Activated naive CD8-positive, alpha-beta T cell treated with anti-CD3 and anti-CD28 coated beads, Interleukin-2, amount 50 U/mL, for 24 hours (primary cell): ENCODE measurements at regions not wholly inside any gene's neighbourhood (a gene's known extent, or its start where the extent isn't known, plus 50 kb on each side); places are given as distances from the start of the nearest gene placed in this dataset.
"Not testable (repeated sequence)": the region's sequence is repeated elsewhere in the genome, so short reads cannot be mapped to it uniquely, and the experiment has no call there.

Experiments
- ATAC-seq: fragments of 150-1000 bp; cut with Tn5 transposase; one replicate; pipeline ENCODE4 v1.10.0; 2021
- DNase-seq: peaks from one replicate; pipeline ENCODE4 v3.0.0; 2021
- H3K27ac Mint-ChIP-seq: one replicate; pipeline ENCODE4 v1.8.0; 2021; ENCODE audit warnings: mild to moderate bottlenecking, mixed read lengths
- H3K27me3 Mint-ChIP-seq: one replicate; pipeline ENCODE4 v1.8.0; 2021; ENCODE audit warnings: mixed read lengths
- H3K36me3 Mint-ChIP-seq: one replicate; pipeline ENCODE4 v1.8.0; 2021; ENCODE audit warnings: low read depth, mixed read lengths
- H3K4me1 Mint-ChIP-seq: one replicate; pipeline ENCODE4 v1.8.0; 2021; ENCODE audit warnings: mixed read lengths
- H3K4me3 Mint-ChIP-seq: one replicate; pipeline ENCODE4 v1.8.0; 2021; ENCODE audit warnings: mild to moderate bottlenecking, moderate library complexity, mixed read lengths
- H3K9me3 Mint-ChIP-seq: one replicate; pipeline ENCODE4 v1.8.0; 2021; ENCODE audit warnings: mixed read lengths

GRCh38 chr4:127239902-127240763 lies 392.6 kb upstream of the INTU start:
- H3K36me3 Mint-ChIP-seq, result no peaks in the 10 kb centered on the region
- H3K27me3 Mint-ChIP-seq, result no peaks in the 10 kb centered on the region
- no peaks in the 10 kb centered on the region for H3K9me3 Mint-ChIP-seq
- H3K4me3 Mint-ChIP-seq, result no peak overlapping the region
- no peak overlapping the region for H3K27ac Mint-ChIP-seq
- DNase-seq, result no peak
- no peaks in the 10 kb centered on the region for H3K4me1 Mint-ChIP-seq
- no peak for ATAC-seq

- no peak for DNase-seq
- H3K9me3 Mint-ChIP-seq, result no peaks in the 10 kb centered on the region
- H3K27me3 Mint-ChIP-seq, result no peaks in the 10 kb centered on the region
- no peaks in the 10 kb centered on the region for H3K4me1 Mint-ChIP-seq
- no peaks in the 10 kb centered on the region for H3K36me3 Mint-ChIP-seq
- no peak overlapping the region for H3K4me3 Mint-ChIP-seq
- H3K27ac Mint-ChIP-seq, result no peak overlapping the region
- no peak for ATAC-seq
Observed at GRCh38 chr4:127240764-127241105, 392.0 kb upstream of the INTU start.

GRCh38 chr4:127244515-127244914 lies 388.2 kb upstream of the INTU start:
- Mint-ChIP-seq H3K27ac (no peak overlapping the region), H3K4me3 (no peak overlapping the region), H3K9me3 (no peaks in the 10 kb centered on the region), H3K36me3 (no peaks in the 10 kb centered on the region), H3K4me1 (no peaks in the 10 kb centered on the region), H3K27me3 (no peaks in the 10 kb centered on the region)
- no peak for DNase-seq
- no peak for ATAC-seq

DNA sequence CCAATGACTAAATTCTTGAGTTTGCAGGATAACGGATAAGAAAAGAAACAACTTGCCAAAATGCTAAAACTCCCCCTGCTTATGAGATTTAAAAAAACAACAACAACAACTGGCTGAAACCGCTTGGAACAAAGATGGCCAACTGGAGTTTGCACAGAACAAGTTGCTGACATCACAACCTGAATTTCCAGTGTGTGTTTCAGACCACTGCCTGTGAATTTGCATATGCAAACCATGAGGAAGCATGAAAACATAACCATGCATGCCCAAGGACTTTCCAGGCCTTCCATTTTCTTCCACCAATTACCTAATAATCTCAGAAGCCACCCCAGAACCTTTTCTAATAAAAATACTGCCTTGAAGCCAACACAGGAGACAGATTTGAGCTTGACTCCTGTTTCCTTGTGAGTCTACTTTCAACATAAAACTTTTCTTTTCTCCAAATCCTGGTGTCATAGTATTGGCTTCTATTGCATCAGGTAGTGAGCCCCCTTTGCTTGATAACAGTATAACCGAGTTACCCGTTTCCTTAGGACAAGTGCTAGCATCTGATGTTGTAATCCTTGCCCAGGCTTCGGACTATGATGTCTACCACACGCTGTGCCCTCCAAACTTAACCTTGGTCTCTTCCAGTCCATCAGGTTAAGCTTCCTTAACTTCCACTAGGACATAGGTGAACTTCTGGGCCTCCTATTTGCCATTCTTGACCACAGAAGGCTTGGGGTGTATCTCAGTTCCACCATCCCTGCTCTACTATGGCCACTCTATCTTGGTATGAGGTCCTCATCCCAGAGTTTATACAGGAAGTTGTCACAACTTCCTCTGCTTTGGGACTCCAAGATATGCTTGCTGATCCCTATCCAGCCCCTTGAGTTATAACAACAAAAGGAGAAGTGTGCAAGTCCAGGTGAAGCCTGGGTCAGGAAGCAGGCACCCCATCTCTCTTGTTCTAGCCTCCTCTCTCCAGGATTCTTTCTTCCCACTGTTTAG lies 385.5 kb upstream of the INTU start:
- H3K36me3 Mint-ChIP-seq, result no peaks in the 10 kb centered on the region
- H3K4me3 Mint-ChIP-seq, result no peak overlapping the region
- no peak overlapping the region for H3K27ac Mint-ChIP-seq
- no peaks in the 10 kb centered on the region for H3K9me3 Mint-ChIP-seq
- H3K27me3 Mint-ChIP-seq, result no peaks in the 10 kb centered on the region
- no peak for ATAC-seq
- DNase-seq, result no peak
- H3K4me1 Mint-ChIP-seq, result no peaks in the 10 kb centered on the region

DNA sequence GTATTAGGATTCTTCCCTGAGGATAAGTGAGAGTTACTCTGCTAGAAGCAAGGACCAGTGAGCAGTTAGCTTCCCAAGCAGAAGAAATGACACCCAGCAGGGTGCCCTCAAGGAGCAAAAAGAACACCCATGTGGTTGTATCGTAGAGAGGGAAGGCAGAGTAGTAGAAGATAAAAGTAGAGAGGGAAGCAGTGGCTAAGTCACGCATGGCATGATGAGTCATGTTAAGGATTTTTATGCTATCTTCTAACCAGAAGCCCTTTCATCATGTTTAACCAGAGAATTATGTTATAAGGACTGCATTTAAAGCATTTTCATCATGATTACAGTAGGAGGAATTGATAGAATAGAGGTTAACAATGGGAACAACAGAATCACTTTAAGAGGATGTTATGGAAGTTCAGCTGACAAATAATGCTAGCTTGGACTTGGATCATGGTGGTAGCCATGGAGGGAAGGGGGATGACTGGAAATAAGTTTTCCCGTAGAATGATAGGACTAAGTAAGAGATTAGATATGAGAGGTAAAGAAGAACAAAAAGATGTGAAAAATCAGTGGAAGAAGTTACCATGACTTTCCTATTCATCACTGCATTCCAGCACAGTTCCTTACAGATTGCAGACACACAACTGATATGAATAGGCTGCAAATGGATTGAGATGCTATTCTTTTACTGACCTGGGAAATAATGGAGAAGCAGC lies 383.5 kb upstream of the INTU start:
- no peak for ATAC-seq
- Mint-ChIP-seq H3K36me3 (no peaks in the 10 kb centered on the region), H3K4me1 (no peaks in the 10 kb centered on the region), H3K27ac (no peak overlapping the region), H3K4me3 (no peak overlapping the region), H3K27me3 (no peaks in the 10 kb centered on the region), H3K9me3 (peaks cover 4% of the 10 kb centered on the region)
- DNase-seq, result no peak

- Mint-ChIP-seq H3K9me3 (peaks cover 8% of the 10 kb centered on the region), H3K4me3 (no peak overlapping the region), H3K36me3 (no peaks in the 10 kb centered on the region), H3K27me3 (no peaks in the 10 kb centered on the region), H3K4me1 (no peaks in the 10 kb centered on the region), H3K27ac (no peak overlapping the region)
- no peak for DNase-seq
- ATAC-seq, result no peak
Observed at GRCh38 chr4:127249767-127250108, 383.0 kb upstream of the INTU start.

DNA sequence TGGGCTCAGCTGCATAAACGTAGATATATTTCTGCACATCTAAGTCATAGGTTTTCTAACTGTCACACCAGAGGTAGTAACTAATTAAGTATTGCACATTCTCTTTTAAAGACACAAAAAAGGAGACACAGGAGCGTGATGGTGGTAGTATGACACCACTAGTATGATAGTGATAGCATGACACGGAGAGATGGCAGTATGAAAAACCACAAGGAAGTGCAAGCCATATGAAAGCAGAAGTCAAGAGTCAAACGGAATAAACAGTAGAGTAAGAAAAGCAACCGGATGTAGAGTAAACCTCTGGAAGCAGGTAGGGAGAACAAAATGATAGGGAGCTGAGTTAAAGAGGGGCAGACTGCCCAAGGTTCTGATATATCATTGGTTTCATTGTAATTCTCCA lies 382.2 kb upstream of the INTU start:
- no peak for DNase-seq
- H3K27me3 Mint-ChIP-seq, result no peaks in the 10 kb centered on the region
- no peaks in the 10 kb centered on the region for H3K36me3 Mint-ChIP-seq
- no peak overlapping the region for H3K27ac Mint-ChIP-seq
- ATAC-seq, result no peak
- no peak overlapping the region for H3K4me3 Mint-ChIP-seq
- peaks cover 8% of the 10 kb centered on the region for H3K9me3 Mint-ChIP-seq
- H3K4me1 Mint-ChIP-seq, result no peaks in the 10 kb centered on the region

DNA sequence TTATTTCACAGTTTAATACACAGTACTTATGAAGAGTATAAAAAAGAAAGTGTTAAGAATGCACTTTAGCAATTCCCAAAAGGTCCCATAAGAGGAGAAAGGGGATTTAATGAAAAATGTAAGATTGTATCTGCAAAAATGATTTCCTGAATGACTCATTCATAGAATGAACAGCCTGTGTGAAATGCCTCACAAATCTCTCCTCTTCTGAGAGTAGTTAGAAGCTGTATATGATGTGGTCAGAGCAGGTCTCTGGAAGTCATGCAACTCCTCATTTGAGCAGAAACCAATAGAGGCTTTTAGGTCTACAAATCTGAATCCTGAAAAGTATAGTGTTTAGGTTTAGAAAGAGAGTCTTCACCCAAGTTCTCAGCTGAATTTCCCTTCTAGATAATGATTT lies 381.3 kb upstream of the INTU start:
- H3K27ac Mint-ChIP-seq, result no peak overlapping the region
- no peaks in the 10 kb centered on the region for H3K4me1 Mint-ChIP-seq
- ATAC-seq, result no peak
- H3K9me3 Mint-ChIP-seq, result peaks cover 8% of the 10 kb centered on the region
- no peak for DNase-seq
- H3K36me3 Mint-ChIP-seq, result no peaks in the 10 kb centered on the region
- H3K4me3 Mint-ChIP-seq, result no peak overlapping the region
- no peaks in the 10 kb centered on the region for H3K27me3 Mint-ChIP-seq

GRCh38 chr4:127256500-127256899 lies 376.3 kb upstream of the INTU start:
- ATAC-seq (no peak), DNase-seq (no peak)
- no peak overlapping the region for H3K27ac Mint-ChIP-seq

GRCh38 chr4:127261476-127261875 lies 371.3 kb upstream of the INTU start:
- Mint-ChIP-seq H3K4me1 (no peaks in the 10 kb centered on the region), H3K36me3 (no peaks in the 10 kb centered on the region), H3K27me3 (no peaks in the 10 kb centered on the region), H3K27ac (no peak overlapping the region), H3K4me3 (no peak overlapping the region), H3K9me3 (peaks cover 4% of the 10 kb centered on the region)
- no peak for ATAC-seq
- no peak for DNase-seq

More at GRCh38 chr4:127256500-127256899, 376.3 kb upstream of the INTU start:
- peaks cover 12% of the 10 kb centered on the region for H3K9me3 Mint-ChIP-seq
- H3K4me3 Mint-ChIP-seq, result no peak overlapping the region
- H3K27me3 Mint-ChIP-seq, result no peaks in the 10 kb centered on the region
- H3K4me1 Mint-ChIP-seq, result no peaks in the 10 kb centered on the region
- H3K36me3 Mint-ChIP-seq, result no peaks in the 10 kb centered on the region

DNA sequence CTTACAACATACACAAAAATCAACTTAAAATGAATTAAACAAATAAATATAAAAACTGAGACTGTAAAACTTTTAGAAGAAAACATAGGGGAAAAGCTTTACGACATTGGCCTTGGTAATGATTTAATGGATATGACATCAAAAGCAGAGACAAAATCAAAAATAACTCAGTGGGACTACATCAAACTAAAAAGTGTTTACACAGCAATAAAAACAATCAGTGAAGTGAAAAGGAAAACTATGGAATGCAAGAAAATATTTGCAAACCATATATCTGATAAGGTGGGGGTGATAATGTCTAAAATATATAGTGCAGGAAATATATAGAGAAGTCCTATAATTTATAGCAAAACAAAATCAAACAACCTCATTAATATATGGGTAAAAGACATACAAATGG lies 364.4 kb upstream of the INTU start:
- peaks cover 15% of the 10 kb centered on the region for H3K9me3 Mint-ChIP-seq
- H3K27me3 Mint-ChIP-seq, result no peaks in the 10 kb centered on the region
- no peak overlapping the region for H3K4me3 Mint-ChIP-seq

DNA sequence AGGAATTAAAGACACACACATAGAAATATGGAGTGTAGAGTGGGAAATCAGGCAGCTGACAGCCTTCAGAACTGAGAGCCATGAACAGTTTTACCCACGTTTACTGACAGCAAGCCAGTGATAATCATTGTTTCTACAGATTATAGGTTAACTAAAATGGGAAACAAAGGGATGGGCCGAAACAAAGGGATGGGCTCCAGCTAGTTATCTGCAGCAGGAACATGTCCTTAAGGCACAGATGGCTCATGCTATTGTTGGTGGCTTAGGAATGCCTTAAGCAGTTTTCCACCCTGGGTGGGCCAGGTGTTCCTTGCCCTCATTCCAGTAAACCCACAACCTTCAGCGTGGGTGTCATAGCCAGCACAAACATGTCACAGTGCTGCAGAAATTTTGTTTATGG lies 355.7 kb upstream of the INTU start:
- H3K4me1 Mint-ChIP-seq, H3K27me3 Mint-ChIP-seq, H3K27ac Mint-ChIP-seq, H3K4me3 Mint-ChIP-seq, ATAC-seq, H3K36me3 Mint-ChIP-seq, DNase-seq: not testable (repeated sequence)
- H3K9me3 Mint-ChIP-seq, result peaks cover 15% of the 10 kb centered on the region

More for the DNA sequence above, 364.4 kb upstream of the INTU start:
- ATAC-seq (no peak), DNase-seq (no peak)
- Mint-ChIP-seq H3K4me1 (no peaks in the 10 kb centered on the region), H3K36me3 (no peaks in the 10 kb centered on the region), H3K27ac (no peak overlapping the region)

GRCh38 chr4:127284236-127284635 lies 348.5 kb upstream of the INTU start:
- Mint-ChIP-seq H3K27me3 (no peaks in the 10 kb centered on the region), H3K4me3 (no peak overlapping the region), H3K9me3 (no peaks in the 10 kb centered on the region), H3K36me3 (no peaks in the 10 kb centered on the region), H3K27ac (no peak overlapping the region), H3K4me1 (no peaks in the 10 kb centered on the region)
- no peak for DNase-seq
- no peak for ATAC-seq

DNA sequence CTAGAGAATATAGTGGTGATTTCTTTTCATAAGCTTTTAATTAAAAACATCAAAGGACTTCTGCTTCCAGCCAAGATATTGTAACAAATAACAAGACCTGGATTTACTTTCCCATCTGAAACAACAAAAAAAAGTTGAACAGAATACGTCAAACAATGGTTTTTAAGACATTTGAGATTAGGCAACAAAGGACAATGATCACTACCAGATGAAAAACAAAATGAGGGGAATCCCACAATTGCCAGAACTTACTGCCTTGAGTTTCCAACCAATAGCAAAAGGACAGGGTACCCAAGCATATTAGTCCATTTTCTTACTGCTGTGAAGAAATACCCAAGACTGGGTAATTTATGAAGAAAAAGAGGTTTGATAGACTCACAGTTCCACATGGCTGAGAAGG lies 341.4 kb upstream of the INTU start:
- H3K4me3 Mint-ChIP-seq, result no peak overlapping the region
- H3K4me1 Mint-ChIP-seq, result no peaks in the 10 kb centered on the region
- H3K9me3 Mint-ChIP-seq, result peaks cover 18% of the 10 kb centered on the region
- H3K27ac Mint-ChIP-seq, result no peak overlapping the region
- DNase-seq (no peak), ATAC-seq (no peak)
- H3K27me3 Mint-ChIP-seq, result no peaks in the 10 kb centered on the region
- no peaks in the 10 kb centered on the region for H3K36me3 Mint-ChIP-seq
